Lung microvascular endothelial cell (primary cell): ENCODE measurements at regions not wholly inside any gene's neighbourhood (a gene's known extent, or its start where the extent isn't known, plus 50 kb on each side); places are given as distances from the start of the nearest gene placed in this dataset.
"Not testable (repeated sequence)": the region's sequence is repeated elsewhere in the genome, so short reads cannot be mapped to it uniquely, and the experiment has no call there.

Experiments
- DNase-seq, 2 donors: peaks; one replicate each; pipeline versions ENCODE4 v3.0.0 to v3.0.0-alpha.2; 2010; ENCODE audit warnings: low read depth in 2 of 2

- no peak for DNase-seq
Measured at GRCh38 chr19:28632371-28633080, 580.4 kb downstream of the UQCRFS1 start.

DNA sequence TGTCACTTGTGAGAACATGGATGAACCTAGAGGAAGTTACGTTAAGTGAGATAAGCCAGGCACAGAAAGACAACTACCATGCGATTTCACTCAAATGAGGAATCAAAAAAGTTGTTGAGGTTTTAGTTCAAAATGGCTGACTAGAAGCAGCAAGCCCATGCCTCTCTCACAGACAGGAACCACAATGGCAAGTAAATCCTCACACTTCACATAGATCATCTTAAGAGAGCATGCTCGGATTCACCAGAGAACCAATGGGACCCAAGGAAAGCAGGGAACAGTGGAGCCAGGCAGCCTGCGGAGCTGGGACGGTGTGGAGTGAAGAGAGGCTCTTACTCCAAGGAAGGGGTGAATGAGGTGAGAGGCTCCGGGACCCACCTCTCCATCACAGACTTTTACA, 581.0 kb downstream of the UQCRFS1 start:
- DNase-seq = no peak

DNA sequence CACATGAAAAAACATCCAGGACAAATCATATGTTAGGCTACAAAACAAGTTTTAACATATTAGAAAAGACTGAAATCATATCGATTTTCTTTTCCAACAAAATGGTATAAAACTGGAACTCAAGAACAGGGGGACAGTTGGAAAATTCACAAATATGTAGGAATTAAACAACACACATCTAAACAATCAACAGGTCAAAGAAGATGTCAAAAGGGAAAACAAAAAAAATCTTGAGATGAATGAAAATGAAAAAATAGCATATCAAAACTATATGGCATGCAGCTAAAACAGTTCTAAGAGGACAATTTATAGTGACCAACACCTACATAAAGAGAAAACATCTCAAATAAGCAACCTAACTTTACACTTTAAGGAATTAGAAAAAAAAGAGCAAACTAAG, 585.3 kb downstream of the UQCRFS1 start:
- DNase-seq = no peak

DNA sequence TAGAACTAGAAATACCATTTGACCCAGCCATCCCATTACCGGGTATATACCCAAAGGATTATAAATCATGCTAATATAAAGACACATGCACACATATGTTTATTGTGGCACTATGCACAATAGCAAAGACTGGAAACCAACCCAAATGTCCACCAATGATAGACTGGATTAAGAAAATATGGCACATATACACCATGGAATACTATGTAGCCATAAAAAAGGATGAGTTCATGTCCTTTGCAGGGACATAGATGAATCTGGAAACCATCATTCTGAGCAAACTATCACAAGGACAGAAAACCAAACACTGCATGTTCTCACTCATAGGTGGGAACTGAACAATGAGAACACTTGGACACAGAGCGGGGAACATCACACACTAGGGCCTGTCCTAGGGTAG, 586.5 kb downstream of the UQCRFS1 start:
- not testable (repeated sequence) for DNase-seq

DNA sequence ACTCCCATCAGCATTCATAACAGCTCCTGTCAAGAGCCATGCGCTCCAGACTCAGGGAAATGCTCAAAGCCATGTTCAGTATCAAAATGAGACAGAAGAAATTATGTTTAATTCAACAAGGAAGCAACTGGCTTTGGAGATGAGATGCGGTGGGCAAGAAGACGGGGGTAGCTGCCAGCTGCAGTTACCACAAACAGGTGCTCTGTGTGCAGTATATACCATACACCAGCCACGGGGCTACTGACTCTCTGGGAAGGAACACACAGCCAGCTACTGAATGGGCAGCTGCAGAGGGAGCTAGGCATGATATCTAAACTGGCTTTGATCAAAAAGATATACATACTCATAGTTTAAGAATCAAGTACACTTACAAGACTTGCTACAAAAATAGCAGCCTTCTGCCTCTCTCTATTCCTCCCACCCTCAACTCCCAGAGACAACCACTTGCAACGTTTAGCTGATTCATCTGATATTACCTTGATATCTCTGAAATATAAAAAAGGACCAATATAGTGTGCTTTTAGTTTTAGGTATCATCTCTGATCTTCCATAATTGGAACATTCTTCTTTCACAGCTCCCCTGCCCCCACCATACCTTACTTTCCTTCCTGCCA, 593.0 kb downstream of the UQCRFS1 start:
- DNase-seq = no peak

GRCh38 chr19:28618504-28618903, 594.4 kb downstream of the UQCRFS1 start:
- no peak for DNase-seq

GRCh38 chr19:28615966-28616365, 597.0 kb downstream of the UQCRFS1 start:
- DNase-seq = no peak

GRCh38 chr19:28615546-28615916, 597.4 kb downstream of the UQCRFS1 start:
- no peak for DNase-seq

GRCh38 chr19:28614634-28615545, 598.1 kb downstream of the UQCRFS1 start:
- DNase-seq = no peak

- DNase-seq = no peak
Measured at GRCh38 chr19:28612275-28612769, 600.6 kb downstream of the UQCRFS1 start.

- not testable (repeated sequence) for DNase-seq
Measured at GRCh38 chr19:28611227-28611914, 601.6 kb downstream of the UQCRFS1 start.

DNA sequence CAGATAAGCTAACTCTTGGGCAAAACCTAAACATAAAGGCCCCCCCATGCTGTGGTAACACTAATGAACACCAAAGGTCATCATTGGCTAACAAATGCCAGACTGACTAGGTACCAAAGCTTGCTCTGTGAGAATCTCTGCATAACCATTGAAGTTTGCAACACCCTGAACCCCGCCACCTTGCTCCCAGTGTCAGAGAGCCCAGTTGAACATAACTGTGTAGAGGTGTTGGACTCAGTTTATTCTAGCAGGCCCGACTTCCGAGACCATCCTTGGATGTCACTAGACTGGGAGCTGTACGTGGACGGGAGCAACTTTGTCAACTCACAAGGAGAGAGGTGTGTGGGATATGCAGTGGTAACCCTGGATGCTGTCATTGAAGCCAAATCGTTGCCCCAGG, 602.2 kb downstream of the UQCRFS1 start:
- DNase-seq = no peak

DNA sequence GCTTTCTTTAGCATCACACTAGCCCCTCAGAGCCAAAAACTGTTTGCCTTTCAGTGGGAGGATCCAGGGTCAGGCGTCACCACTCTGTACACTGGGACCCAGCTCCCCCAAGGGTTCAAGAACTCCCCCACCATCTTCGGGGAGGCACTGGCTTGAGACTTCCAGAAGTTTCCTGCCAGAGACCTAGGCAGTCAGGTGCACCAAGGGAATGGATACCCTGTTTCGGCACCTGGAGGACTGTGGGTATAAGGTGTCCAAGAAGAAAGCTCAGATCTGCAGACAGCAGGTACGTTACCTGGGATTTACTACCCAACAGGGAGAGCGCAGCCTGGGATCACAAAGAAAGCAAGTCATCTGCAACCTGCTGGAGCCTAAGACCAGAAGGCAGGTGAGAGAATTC, 603.0 kb downstream of the UQCRFS1 start:
- no peak for DNase-seq

DNA sequence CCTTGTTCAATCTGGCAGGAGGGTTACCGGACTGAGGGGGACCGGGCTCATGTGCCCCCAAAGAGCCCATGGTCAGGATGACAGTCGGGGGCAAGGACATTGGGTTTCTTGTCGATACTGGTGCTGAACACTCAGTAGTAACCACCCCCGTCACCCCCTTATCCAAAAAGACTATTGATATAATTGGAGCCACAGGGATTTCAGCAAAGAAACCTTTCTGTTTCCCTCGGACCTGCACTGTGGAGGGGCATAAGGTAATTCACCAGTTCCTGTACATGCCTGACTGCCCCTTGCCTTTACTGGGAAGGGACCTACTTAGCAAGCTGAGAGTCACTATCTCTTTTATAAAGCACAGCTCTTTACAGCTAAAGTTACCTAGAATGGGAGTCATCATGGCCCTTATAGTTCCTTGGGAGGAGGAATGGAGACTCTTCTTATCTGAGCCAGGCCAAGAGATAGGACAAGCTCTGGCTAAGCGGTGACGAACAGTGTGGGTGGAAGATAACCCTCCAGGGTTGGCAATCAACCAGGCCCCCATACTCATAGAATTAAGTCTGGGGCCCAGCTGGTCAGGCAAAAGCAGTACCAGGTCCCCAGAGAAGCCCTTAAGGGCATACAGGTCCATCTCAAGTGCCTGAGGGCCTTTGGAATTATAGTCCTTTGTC, 603.7 kb downstream of the UQCRFS1 start:
- no peak for DNase-seq

GRCh38 chr19:28608292-28608691, 604.7 kb downstream of the UQCRFS1 start:
- no peak for DNase-seq

DNA sequence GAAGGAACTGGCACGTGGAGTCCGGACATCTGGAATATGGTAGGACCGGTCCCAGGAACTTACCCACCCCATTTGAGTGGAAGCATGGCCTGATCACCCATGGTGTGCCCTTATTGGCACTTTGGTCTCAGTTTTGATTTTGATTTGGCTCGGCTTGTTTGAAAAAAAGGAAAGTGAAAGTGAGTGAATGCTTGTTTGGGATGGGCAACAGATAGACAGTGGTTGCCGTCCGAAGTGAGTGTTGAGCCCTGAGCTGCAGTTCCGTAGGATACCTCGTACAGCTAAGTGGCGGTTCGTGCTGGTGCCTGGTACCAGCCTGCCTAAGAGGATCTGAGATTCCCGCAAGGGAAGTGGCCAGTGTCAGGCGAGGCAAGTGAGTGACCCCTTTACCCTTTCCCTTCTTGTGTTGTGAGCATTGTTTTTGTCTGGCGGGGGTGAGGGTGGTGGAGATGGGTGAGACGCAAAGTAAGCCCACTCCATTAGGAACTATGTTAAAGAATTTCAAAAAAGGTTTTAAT, 605.8 kb downstream of the UQCRFS1 start:
- no peak for DNase-seq

DNA sequence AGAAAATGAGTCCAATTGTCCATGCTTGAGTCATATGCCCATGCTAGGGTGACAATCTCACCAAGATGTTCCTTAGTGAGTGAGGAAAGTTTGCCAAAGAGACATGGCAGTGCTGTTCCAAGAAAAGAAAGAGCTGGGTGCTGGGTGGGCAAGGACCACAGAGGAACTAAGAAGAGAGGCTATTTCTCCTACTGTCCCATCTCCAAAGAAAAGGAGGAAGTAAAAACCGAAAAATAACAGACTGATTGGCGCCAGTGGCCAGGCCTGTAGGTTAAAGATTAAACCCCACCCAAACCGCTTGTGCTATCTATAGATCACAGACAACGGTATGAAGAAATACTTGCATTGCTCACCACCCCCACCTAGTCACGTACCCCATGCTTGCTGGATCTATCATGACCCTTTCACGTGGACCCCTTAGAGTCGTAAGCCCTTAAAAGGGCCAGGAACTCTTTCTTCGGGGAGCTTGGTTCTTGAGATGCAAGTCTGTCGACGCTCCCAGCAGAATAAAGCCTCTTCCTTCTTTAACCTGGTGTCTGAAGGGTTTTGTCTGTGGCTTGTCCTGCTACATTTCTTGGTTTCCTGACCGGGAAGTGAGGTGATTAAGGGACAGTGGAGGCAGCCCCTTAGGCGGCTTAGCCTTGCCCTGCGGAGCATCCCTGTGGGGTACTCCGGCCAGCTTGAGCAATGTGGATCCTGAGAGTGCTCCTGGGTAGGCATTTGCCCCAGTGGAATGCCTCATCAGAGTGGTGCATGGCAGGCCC, 606.5 kb downstream of the UQCRFS1 start:
- no peak for DNase-seq

DNA sequence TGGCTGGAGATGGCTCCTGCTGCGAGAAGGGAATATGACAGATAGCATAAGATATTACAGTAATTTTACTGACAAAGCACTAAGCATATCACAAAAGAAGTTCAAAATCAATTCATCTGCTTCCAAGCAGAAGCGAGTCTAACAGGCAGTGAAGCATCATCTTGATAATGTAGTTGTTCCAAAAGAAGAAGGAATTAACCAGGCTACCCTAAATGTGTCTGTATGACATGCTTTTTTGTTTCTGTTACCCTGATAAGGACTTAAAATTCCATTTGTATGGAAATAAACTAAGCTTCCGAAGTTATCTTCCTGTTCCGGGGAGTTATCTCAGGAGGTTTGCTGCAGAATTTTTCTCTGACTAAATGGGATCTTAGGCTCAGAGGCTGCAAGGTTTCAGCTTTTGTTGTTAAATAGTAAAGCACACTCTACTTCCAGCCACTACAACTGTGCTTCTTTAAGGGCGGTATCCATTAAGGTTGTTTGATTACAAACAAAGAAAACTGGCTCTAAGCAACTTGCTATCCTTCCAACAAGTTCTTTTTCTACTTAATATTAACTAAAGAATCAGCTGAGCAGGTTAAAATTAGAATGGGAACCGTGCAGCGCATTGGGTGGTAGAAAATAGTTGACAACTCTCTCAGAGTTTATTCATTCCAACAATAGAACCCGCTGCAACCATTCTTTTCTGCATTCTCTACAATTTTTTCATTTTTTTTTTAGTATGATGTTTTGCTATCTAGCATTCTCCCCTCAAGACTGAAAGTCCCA, 607.3 kb downstream of the UQCRFS1 start:
- no peak for DNase-seq

- no peak for DNase-seq
Measured at GRCh38 chr19:28603453-28603852, 609.5 kb downstream of the UQCRFS1 start.
